ENCODE measurements at regions not wholly inside any gene's neighbourhood (a gene's known extent, or its start where the extent isn't known, plus 50 kb on each side); places are given as distances from the start of the nearest gene placed in this dataset.

- TF ChIP-seq CTCF (conservative IDR thresholded peaks at IDR 0.05; ENCODE audit: low read length), result no peak
- no peak for TF ChIP-seq EZH2phosphoT487 (IDR thresholded peaks at IDR 0.05; ENCODE audit: borderline replicate concordance)
Observed at GRCh38 chr14:52124791-52125684, 56.2 kb upstream of the NID2 start.
